K562 (cell line): ENCODE measurements at regions not wholly inside any gene's neighbourhood (a gene's known extent, or its start where the extent isn't known, plus 50 kb on each side); places are given as distances from the start of the nearest gene placed in this dataset.

Source experiments
- ATAC-seq: fragments of 200-7000 bp; cut with Tn5 transposase; 3 replicates; pipeline ENCODE4 v1.9.1; 2020; ENCODE audit warnings: moderate library complexity
- BruUV-seq: library from RNA; stranded (reverse); fragments of 400-500 nt; replicated peaks from 2 replicates; lab custom pipeline; 2021; lab: Mats Ljungman, UMichigan
- CTCF ChIA-PET: fragments of 300-600 bp; formaldehyde crosslinking; extraction: SDS; loops from one replicate; lab custom pipeline; 2021; ENCODE audit warnings: low intra/inter-chr PET ratio; lab: Yijun Ruan, JAX
- POLR2A ChIA-PET: fragments of 300-600, 350-650 bp; sonication (Branson Sonifier 250); formaldehyde crosslinking; extraction: SDS; loops from one replicate; lab custom pipeline; 2021; ENCODE audit warnings: antibody characterized with exemption, inconsistent platforms; lab: Yijun Ruan, JAX
- DNase-seq, 4 experiments: peaks; one replicate each; pipeline versions ENCODE4 v3.0.0 to v3.0.0-alpha.2; 2011 to 2018; ENCODE audit warnings: low spot score in 3 of 4, mixed read lengths in 3 of 4; ENCODE audit errors: extremely low read depth in 1 of 4
- FAIRE-seq: peaks from 2 replicates; lab custom pipeline; 2011; peaks lifted over from hg19 to GRCh38; lab: Jason Lieb, UNC
- H2AFZ ChIP-seq: 2 replicates; pipeline ENCODE4 v1.6.0; 2011; ENCODE audit warnings: low read depth, low read length, control low read depth, inconsistent platforms
- H3K27ac ChIP-seq: fragments of 200-600 bp; 3 replicates; pipeline ENCODE4 v1.8.0; 2011; ENCODE audit warnings: low read depth, mild to moderate bottlenecking, control low read depth, inconsistent platforms, low read length, moderate library complexity, mixed read lengths; ENCODE audit errors: extremely low read depth
- H3K27me3 ChIP-seq, 2 experiments: fragments of 300-600 bp in 1 of 2; 2 replicates in 1 of 2; 3 replicates in 1 of 2; pipeline versions ENCODE4 v1.6.0 to v1.8.0; 2011; ENCODE audit warnings: inconsistent platforms in 2 of 2, low read length in 2 of 2, mild to moderate bottlenecking in 1 of 2, mixed read lengths in 1 of 2, moderate library complexity in 1 of 2; ENCODE audit not compliant: control insufficient read depth in 2 of 2, insufficient read depth in 2 of 2
- H3K36me3 ChIP-seq: fragments of 300-600 bp; 3 replicates; pipeline ENCODE4 v1.8.0; 2011; ENCODE audit warnings: mild to moderate bottlenecking, low read length, inconsistent platforms; ENCODE audit not compliant: control insufficient read depth, insufficient read depth
- H3K4me1 ChIP-seq, 2 experiments: fragments of 200-600 bp in 1 of 2; replicated peaks in 1 of 2; 2 replicates in 1 of 2; 3 replicates in 1 of 2; pipeline versions ENCODE4 v1.5.1 to v1.8.0; 2011; ENCODE audit warnings: inconsistent platforms in 2 of 2, low read length in 2 of 2, mild to moderate bottlenecking in 1 of 2, mixed read lengths in 1 of 2, moderate library complexity in 1 of 2; ENCODE audit not compliant: control insufficient read depth in 2 of 2, insufficient read depth in 2 of 2
- H3K4me2 ChIP-seq: 2 replicates; pipeline ENCODE4 v1.6.1; 2011; ENCODE audit warnings: low read length, control low read depth, inconsistent platforms, mixed read lengths; ENCODE audit not compliant: insufficient read depth
- H3K4me3 ChIP-seq: fragments of 200-600 bp; sonication (generic), shearing (Covaris generic); 2 replicates; pipeline ENCODE4 v1.5.1; 2016; ENCODE audit warnings: control low read depth, inconsistent platforms
- H3K79me2 ChIP-seq: fragments of 200-600 bp; 3 replicates; pipeline ENCODE4 v1.8.0; 2011; ENCODE audit warnings: low read length, inconsistent platforms; ENCODE audit not compliant: control insufficient read depth, insufficient read depth
- H3K9ac ChIP-seq, 2 experiments: 2 replicates each; pipeline versions ENCODE4 v1.6.0 to v1.6.1; 2011; ENCODE audit warnings: low read depth in 2 of 2, low read length in 2 of 2, control low read depth in 1 of 2, inconsistent platforms in 1 of 2, mild to moderate bottlenecking in 1 of 2, mixed read lengths in 1 of 2; ENCODE audit not compliant: insufficient read depth in 1 of 2
- H3K9me1 ChIP-seq: one replicate; pipeline ENCODE4 v1.6.0; 2011; ENCODE audit warnings: inconsistent platforms, mild to moderate bottlenecking, low read length, moderate library complexity; ENCODE audit not compliant: control insufficient read depth, insufficient read depth
- H3K9me3 ChIP-seq: replicated peaks from 2 replicates; pipeline ENCODE4 v1.5.1; 2011; ENCODE audit warnings: low read depth, low read length, inconsistent platforms; ENCODE audit not compliant: control insufficient read depth, insufficient read depth
- H4K20me1 ChIP-seq: replicated peaks from 2 replicates; pipeline ENCODE4 v1.6.1; 2011; ENCODE audit warnings: low read length, inconsistent platforms, mixed read lengths; ENCODE audit not compliant: control insufficient read depth, insufficient read depth
- CTBP1 ChIP-seq: fragments of 450-650 bp; IDR thresholded peaks from 2 replicates; pipeline ENCODE4 v1.6.1; 2016; ENCODE audit warnings: borderline replicate concordance
- IRF1 ChIP-seq: sonication (generic); formaldehyde crosslinking; IDR thresholded peaks from 2 replicates; pipeline ENCODE4 v1.8.0; 2022; ENCODE audit warnings: missing genetic modification reagents, mild to moderate bottlenecking, borderline replicate concordance
- KDM2B ChIP-seq: fragments of 250-450 bp; sonication (Bioruptor Pico); IDR thresholded peaks from 2 replicates; pipeline ENCODE4 v1.8.0; 2021; ENCODE audit warnings: mild to moderate bottlenecking, moderate library complexity
- TOE1 ChIP-seq, 2 experiments: fragments of 450-650 bp in 1 of 2; sonication (generic) in 1 of 2; formaldehyde crosslinking in 1 of 2; IDR thresholded peaks; 2 replicates each; pipeline versions ENCODE4 v1.7.1 to v1.8.0; 2016 to 2022; ENCODE audit warnings: borderline replicate concordance in 2 of 2, mild to moderate bottlenecking in 2 of 2, antibody characterized with exemption in 1 of 2, inconsistent platforms in 1 of 2, low read depth in 1 of 2, missing genetic modification reagents in 1 of 2, moderate library complexity in 1 of 2
- ZBTB7A ChIP-seq: IDR thresholded peaks from 2 replicates; pipeline ENCODE4 v1.6.1; 2011; ENCODE audit warnings: low read depth, mild to moderate bottlenecking, low read length, moderate library complexity, borderline replicate concordance; ENCODE audit not compliant: control insufficient read depth
- ZKSCAN1 ChIP-seq: fragments of 150-350 bp; IDR thresholded peaks from 2 replicates; pipeline ENCODE4 v1.6.1; 2016; ENCODE audit warnings: low read depth, low read length
- ZNF224 ChIP-seq: sonication (generic); formaldehyde crosslinking; IDR thresholded peaks from 2 replicates; pipeline ENCODE4 v1.8.0; 2022; ENCODE audit warnings: mild to moderate bottlenecking, missing genetic modification reagents
- ZNF518B ChIP-seq: fragments of 250-450 bp; sonication (Bioruptor Pico); IDR thresholded peaks from 2 replicates; pipeline ENCODE4 v1.5.0; 2021; ENCODE audit warnings: mild to moderate bottlenecking, moderate library complexity
- WGBS: fragments of 100-300 bp; shearing (Covaris generic); methylation state at CpG from one replicate; pipeline ENCODE4 v1.1.6; 2016; ENCODE audit warnings: low coverage, mixed read lengths; ENCODE audit not compliant: insufficient coverage; ENCODE audit errors: missing lambda C conversion rate; 5-methylcytosine and 5-hydroxymethylcytosine counted together
- in situ Hi-C: fragments of 300-500 bp; cut with MboI; formaldehyde crosslinking; loops from 4 replicates; pipeline ENCODE4 v1.15.0; 2018; ENCODE audit warnings: inconsistent platforms, mixed read lengths
- intact Hi-C: fragments of 100-400 bp; cut with micrococcal nuclease; formaldehyde crosslinking; loops from 2 replicates; pipeline ENCODE4 v1.14.2; 2022

- no peak for TF ChIP-seq ZBTB7A
- TF ChIP-seq CTBP1, result no peak
- no peak for TF ChIP-seq ZKSCAN1
- no peak for TF ChIP-seq ZNF224 (CRISPR knock-in tag)
- TF ChIP-seq TOE1 (IDR thresholded peaks at IDR 0.05; ENCODE audit: borderline replicate concordance), result no peak
- TF ChIP-seq TOE1 (CRISPR knock-in tag; IDR thresholded peaks at IDR 0.05; ENCODE audit: borderline replicate concordance, low read depth), result no peak
- no peak for TF ChIP-seq ZNF518B (CRISPR knock-in tag)
- no peak for TF ChIP-seq IRF1 (CRISPR knock-in tag)
- no peak for TF ChIP-seq KDM2B (CRISPR knock-in tag)
- ATAC-seq (no peak), DNase-seq (no peak), FAIRE-seq (no peak)
- CTCF ChIA-PET, result no interaction called here
- H3K4me3 ChIP-seq, result no peak overlapping the region
- no peak overlapping the region for H3K4me2 ChIP-seq
- H3K27ac ChIP-seq, result no peak overlapping the region
- H3K79me2 ChIP-seq, result no peaks in the 10 kb centered on the region
- H3K9me3 ChIP-seq, result no peaks in the 10 kb centered on the region
- no peaks in the 10 kb centered on the region for H4K20me1 ChIP-seq
- no peaks in the 10 kb centered on the region for H3K36me3 ChIP-seq
- POLR2A ChIA-PET, result no interaction called here
- H2AFZ ChIP-seq, result no peak overlapping the region
- in situ Hi-C loops, result no loop called here
- H3K27me3 ChIP-seq, result 0 out of 5 replicates have a peak, but pooled peaks cover 0 to 4% of the 10 kb centered on the region in 2 experiments
- no peaks in the 10 kb centered on the region for H3K4me1 ChIP-seq
- no peak overlapping the region for H3K9ac ChIP-seq
- WGBS, result 0% methylated on average over 4 of the region's 4 CpGs
- no TSS peak for BruUV-seq
- intact Hi-C loops, result no loop called here
- no peaks in the 10 kb centered on the region for H3K9me1 ChIP-seq
Measured at GRCh38 chr12:63394349-63394748, 243.3 kb upstream of the AVPR1A start.
